WTC11 (cell line): ENCODE measurements at regions not wholly inside any gene's neighbourhood (a gene's known extent, or its start where the extent isn't known, plus 50 kb on each side); places are given as distances from the start of the nearest gene placed in this dataset.

Experiments used
- ATAC-seq: fragments of 200-7000 bp; cut with Tn5 transposase; 2 replicates; pipeline ENCODE4 v1.10.0; 2021; ENCODE audit warnings: mild to moderate bottlenecking, moderate library complexity
- CTCF ChIA-PET: fragments of 300-600 bp; sonication (Branson Sonifier 250); formaldehyde crosslinking; loops from one replicate; lab custom pipeline; 2021; ENCODE audit warnings: antibody characterized with exemption; lab: Charles Lee
- POLR2A ChIA-PET: fragments of 350-600 bp; sonication (Branson Sonifier 250); formaldehyde crosslinking; loops from one replicate; lab custom pipeline; 2021; ENCODE audit warnings: antibody characterized with exemption; lab: Charles Lee
- DNase-seq: peaks from one replicate; pipeline ENCODE4 v3.0.0; 2021; ENCODE audit warnings: low spot score
- H3K27ac Mint-ChIP-seq: 2 replicates; pipeline ENCODE4 v1.8.0; 2021; ENCODE audit warnings: mixed read lengths
- H3K27me3 Mint-ChIP-seq: 2 replicates; pipeline ENCODE4 v1.8.0; 2021; ENCODE audit warnings: low read depth, mild to moderate bottlenecking, moderate library complexity, mixed read lengths
- H3K36me3 Mint-ChIP-seq: 2 replicates; pipeline ENCODE4 v1.8.0; 2021; ENCODE audit warnings: mixed read lengths
- H3K4me1 Mint-ChIP-seq: 2 replicates; pipeline ENCODE4 v1.8.0; 2022; ENCODE audit warnings: mixed read lengths
- H3K4me3 Mint-ChIP-seq: 2 replicates; pipeline ENCODE4 v1.8.0; 2021; ENCODE audit warnings: mild to moderate bottlenecking, moderate library complexity, mixed read lengths
- H3K9me3 Mint-ChIP-seq: 2 replicates; pipeline ENCODE4 v1.8.0; 2021; ENCODE audit warnings: mixed read lengths
- ARID4B ChIP-seq: sonication (generic); formaldehyde crosslinking; IDR thresholded peaks from 2 replicates; pipeline ENCODE4 v1.8.0; 2023; ENCODE audit warnings: missing genetic modification reagents, mild to moderate bottlenecking, borderline replicate concordance
- ATF1 ChIP-seq: sonication (generic); formaldehyde crosslinking; IDR thresholded peaks from 2 replicates; pipeline ENCODE4 v1.8.1; 2023; ENCODE audit warnings: mild to moderate bottlenecking, moderate library complexity, missing genetic modification reagents
- ATF2 ChIP-seq: sonication (generic); formaldehyde crosslinking; IDR thresholded peaks from 2 replicates; pipeline ENCODE4 v1.8.1; 2022; ENCODE audit warnings: low read depth, missing genetic modification reagents, borderline replicate concordance
- FOXJ3 ChIP-seq: sonication (generic); formaldehyde crosslinking; IDR thresholded peaks from 2 replicates; pipeline ENCODE4 v1.9.0; 2021; ENCODE audit warnings: missing genetic modification reagents, mild to moderate bottlenecking, borderline replicate concordance
- JUN ChIP-seq: sonication (generic); formaldehyde crosslinking; IDR thresholded peaks from 2 replicates; pipeline ENCODE4 v1.8.0; 2023; ENCODE audit warnings: mild to moderate bottlenecking, missing genetic modification reagents
- KAT7 ChIP-seq: sonication (generic); formaldehyde crosslinking; IDR thresholded peaks from 2 replicates; pipeline ENCODE4 v1.8.1; 2023; ENCODE audit warnings: missing genetic modification reagents, mild to moderate bottlenecking, borderline replicate concordance
- MXD4 ChIP-seq: fragments of 250-450 bp; sonication (Bioruptor Pico); IDR thresholded peaks from 2 replicates; pipeline ENCODE4 v1.8.0; 2021; ENCODE audit warnings: mild to moderate bottlenecking, moderate library complexity, borderline replicate concordance
- NFATC4 ChIP-seq: fragments of 250-450 bp; sonication (Bioruptor Pico); IDR thresholded peaks from 2 replicates; pipeline ENCODE4 v1.9.0; 2021; ENCODE audit warnings: mild to moderate bottlenecking
- PRDM15 ChIP-seq: sonication (generic); formaldehyde crosslinking; IDR thresholded peaks from 2 replicates; pipeline ENCODE4 v1.8.0; 2022; ENCODE audit warnings: missing genetic modification reagents
- TEAD1 ChIP-seq: sonication (generic); formaldehyde crosslinking; IDR thresholded peaks from 2 replicates; pipeline ENCODE4 v1.8.0; 2022; ENCODE audit warnings: mild to moderate bottlenecking, missing genetic modification reagents
- ZNF423 ChIP-seq: fragments of 250-450 bp; sonication (Bioruptor Pico); IDR thresholded peaks from 2 replicates; pipeline ENCODE4 v2.1.2; 2022; ENCODE audit warnings: mild to moderate bottlenecking, moderate library complexity
- ZNF425 ChIP-seq: fragments of 250-450 bp; sonication (Bioruptor Pico); conservative IDR thresholded peaks from 2 replicates; pipeline ENCODE4 v1.9.0; 2021; ENCODE audit warnings: mild to moderate bottlenecking
- TF ChIP-seq, protein P1 (sequence below): sonication (generic); formaldehyde crosslinking; IDR thresholded peaks from 2 replicates; pipeline ENCODE4 v1.8.1; 2022; ENCODE audit warnings: mild to moderate bottlenecking, moderate library complexity, missing genetic modification reagents
- TF ChIP-seq, protein P2 (sequence below): fragments of 250-450 bp; sonication (Bioruptor Pico); IDR thresholded peaks from 2 replicates; pipeline ENCODE4 v1.9.0; 2021; ENCODE audit warnings: mild to moderate bottlenecking
- TF ChIP-seq, protein P3 (sequence below): sonication (generic); formaldehyde crosslinking; conservative IDR thresholded peaks from 2 replicates; pipeline ENCODE4 v1.8.1; 2022; ENCODE audit warnings: mild to moderate bottlenecking, missing genetic modification reagents

DNA sequence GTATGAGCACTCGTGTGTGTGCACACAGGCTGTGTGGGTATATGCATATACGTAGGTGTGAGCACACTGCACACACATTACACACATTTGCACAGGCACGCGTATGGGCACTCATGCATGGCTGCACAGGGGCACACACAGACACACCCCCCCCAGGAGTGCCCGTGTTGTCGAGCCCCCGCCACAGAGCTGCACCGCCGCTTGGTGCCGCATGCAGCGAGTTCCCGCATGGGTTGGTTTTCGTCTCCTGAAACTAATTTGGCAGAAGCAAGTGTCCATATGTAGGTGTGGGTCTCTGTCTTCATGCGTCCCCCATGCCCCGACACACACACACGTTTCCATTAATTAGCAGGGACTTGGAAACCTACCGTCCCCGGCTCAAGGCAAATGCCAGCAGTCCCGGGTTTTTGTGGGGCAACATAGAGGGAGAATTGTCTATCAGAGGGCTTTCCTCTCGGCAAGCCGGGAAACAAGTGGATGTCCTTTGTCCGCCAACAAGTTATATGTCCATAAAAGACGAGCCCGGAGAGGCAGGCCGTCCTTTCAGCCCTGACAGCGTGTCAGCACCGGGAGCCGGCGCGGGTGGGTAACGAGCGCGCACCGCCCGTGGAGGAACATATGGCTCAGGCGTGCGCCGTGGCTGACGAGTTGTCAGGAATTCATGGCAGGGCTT, 1291.7 kb downstream of the BRD1 start (continued):
- no peak for TF ChIP-seq JUN (CRISPR knock-in tag)

DNA sequence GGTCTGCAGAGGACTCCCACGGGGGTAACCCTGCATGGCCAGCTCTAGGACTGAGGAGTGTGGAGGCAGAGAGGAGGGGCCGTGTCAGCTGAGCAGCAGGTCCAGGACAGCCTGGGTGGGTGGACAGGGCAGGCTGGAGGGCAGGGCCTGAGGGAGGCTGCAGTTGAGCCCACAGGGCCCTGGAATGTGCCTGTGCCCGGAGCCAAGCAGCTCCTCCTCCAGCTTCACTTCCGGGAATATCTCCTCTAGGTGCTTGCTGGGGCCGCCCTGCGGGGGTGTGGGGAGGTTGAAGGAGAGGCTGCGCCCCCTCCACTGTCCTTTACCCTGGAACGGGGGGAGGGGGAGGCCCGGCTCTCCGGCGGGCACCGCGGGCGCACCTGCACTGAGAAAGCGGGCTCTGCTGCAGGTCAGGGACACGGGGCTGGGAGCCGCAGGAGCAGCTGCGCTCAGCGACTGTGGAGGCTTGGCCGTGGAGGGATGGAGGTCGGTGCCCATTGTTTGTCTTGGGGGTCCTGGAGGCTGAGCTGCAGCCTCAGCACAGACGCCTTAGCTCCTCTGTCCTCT, 1293.2 kb downstream of the BRD1 start:
- DNase-seq: no peak
- POLR2A ChIA-PET: no interaction called here
- Mint-ChIP-seq H3K27me3 (no peaks in the 10 kb centered on the region), H3K9me3 (no peaks in the 10 kb centered on the region), H3K4me3 (no peak overlapping the region), H3K27ac (no peak overlapping the region), H3K36me3 (no peaks in the 10 kb centered on the region), H3K4me1 (0 out of 2 replicates have a peak, but pooled peaks cover 3% of the 10 kb centered on the region)
- ATAC-seq: no peak
- CTCF ChIA-PET: no interaction called here
- TF ChIP-seq MXD4 (CRISPR knock-in tag) (no peak), ATF2 (CRISPR knock-in tag) (no peak), KAT7 (CRISPR knock-in tag) (no peak), ATF1 (CRISPR knock-in tag) (no peak), FOXJ3 (CRISPR knock-in tag) (no peak), ARID4B (CRISPR knock-in tag) (no peak), ZNF425 (no peak), ZNF423 (no peak), PRDM15 (CRISPR knock-in tag) (no peak), TEAD1 (no peak), NFATC4 (CRISPR knock-in tag) (no peak)
- TF ChIP-seq, protein P1, sequence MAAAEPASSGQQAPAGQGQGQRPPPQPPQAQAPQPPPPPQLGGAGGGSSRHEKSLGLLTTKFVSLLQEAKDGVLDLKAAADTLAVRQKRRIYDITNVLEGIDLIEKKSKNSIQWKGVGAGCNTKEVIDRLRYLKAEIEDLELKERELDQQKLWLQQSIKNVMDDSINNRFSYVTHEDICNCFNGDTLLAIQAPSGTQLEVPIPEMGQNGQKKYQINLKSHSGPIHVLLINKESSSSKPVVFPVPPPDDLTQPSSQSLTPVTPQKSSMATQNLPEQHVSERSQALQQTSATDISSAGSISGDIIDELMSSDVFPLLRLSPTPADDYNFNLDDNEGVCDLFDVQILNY (CRISPR knock-in tag): no peak
- TF ChIP-seq, protein P2, sequence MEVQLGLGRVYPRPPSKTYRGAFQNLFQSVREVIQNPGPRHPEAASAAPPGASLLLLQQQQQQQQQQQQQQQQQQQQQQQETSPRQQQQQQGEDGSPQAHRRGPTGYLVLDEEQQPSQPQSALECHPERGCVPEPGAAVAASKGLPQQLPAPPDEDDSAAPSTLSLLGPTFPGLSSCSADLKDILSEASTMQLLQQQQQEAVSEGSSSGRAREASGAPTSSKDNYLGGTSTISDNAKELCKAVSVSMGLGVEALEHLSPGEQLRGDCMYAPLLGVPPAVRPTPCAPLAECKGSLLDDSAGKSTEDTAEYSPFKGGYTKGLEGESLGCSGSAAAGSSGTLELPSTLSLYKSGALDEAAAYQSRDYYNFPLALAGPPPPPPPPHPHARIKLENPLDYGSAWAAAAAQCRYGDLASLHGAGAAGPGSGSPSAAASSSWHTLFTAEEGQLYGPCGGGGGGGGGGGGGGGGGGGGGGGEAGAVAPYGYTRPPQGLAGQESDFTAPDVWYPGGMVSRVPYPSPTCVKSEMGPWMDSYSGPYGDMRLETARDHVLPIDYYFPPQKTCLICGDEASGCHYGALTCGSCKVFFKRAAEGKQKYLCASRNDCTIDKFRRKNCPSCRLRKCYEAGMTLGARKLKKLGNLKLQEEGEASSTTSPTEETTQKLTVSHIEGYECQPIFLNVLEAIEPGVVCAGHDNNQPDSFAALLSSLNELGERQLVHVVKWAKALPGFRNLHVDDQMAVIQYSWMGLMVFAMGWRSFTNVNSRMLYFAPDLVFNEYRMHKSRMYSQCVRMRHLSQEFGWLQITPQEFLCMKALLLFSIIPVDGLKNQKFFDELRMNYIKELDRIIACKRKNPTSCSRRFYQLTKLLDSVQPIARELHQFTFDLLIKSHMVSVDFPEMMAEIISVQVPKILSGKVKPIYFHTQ (CRISPR knock-in tag): no peak
- TF ChIP-seq, protein P3, sequence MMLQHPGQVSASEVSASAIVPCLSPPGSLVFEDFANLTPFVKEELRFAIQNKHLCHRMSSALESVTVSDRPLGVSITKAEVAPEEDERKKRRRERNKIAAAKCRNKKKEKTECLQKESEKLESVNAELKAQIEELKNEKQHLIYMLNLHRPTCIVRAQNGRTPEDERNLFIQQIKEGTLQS (CRISPR knock-in tag): no peak
